Activated T-helper 1 cell treated with anti-CD3 and anti-CD28 coated beads, Interleukin-12 subunit alpha, Interleukin-12 subunit beta, Interleukin-2, Interleukin-4 antibody, amounts not matched to agents 30 ng/mL and 10 ng/mL and 1 ng/mL, durations not matched to agents 14 hours and 24 hours and 36 hours (primary cell): ENCODE measurements at regions not wholly inside any gene's neighbourhood (a gene's known extent, or its start where the extent isn't known, plus 50 kb on each side); places are given as distances from the start of the nearest gene placed in this dataset.
A peak's percentile ranks its signal among the peaks of the same experiment; 100 is the strongest.

Source experiments
- DNase-seq: peaks from one replicate; pipeline ENCODE4 v3.0.0; 2021; ENCODE audit warnings: low spot score
- H3K27ac Mint-ChIP-seq: one replicate; pipeline ENCODE4 v1.8.0; 2021; ENCODE audit warnings: mild to moderate bottlenecking, mixed read lengths
- H3K27me3 Mint-ChIP-seq: one replicate; pipeline ENCODE4 v1.8.0; 2022; ENCODE audit warnings: mild to moderate bottlenecking, moderate library complexity, mixed read lengths; ENCODE audit not compliant: insufficient read depth
- H3K36me3 Mint-ChIP-seq: one replicate; pipeline ENCODE4 v1.8.0; 2021; ENCODE audit warnings: low read depth, mixed read lengths
- H3K4me1 Mint-ChIP-seq: one replicate; pipeline ENCODE4 v1.8.0; 2021; ENCODE audit warnings: low read depth, mixed read lengths
- H3K4me3 Mint-ChIP-seq: one replicate; pipeline ENCODE4 v1.8.0; 2021; ENCODE audit warnings: mild to moderate bottlenecking, moderate library complexity, mixed read lengths
- H3K9me3 Mint-ChIP-seq: one replicate; pipeline ENCODE4 v1.8.0; 2021; ENCODE audit warnings: mixed read lengths
- intact Hi-C: fragments of 100-400 bp; cut with micrococcal nuclease; formaldehyde crosslinking; loops from one replicate; pipeline ENCODE4 v1.15.1; 2024

DNA sequence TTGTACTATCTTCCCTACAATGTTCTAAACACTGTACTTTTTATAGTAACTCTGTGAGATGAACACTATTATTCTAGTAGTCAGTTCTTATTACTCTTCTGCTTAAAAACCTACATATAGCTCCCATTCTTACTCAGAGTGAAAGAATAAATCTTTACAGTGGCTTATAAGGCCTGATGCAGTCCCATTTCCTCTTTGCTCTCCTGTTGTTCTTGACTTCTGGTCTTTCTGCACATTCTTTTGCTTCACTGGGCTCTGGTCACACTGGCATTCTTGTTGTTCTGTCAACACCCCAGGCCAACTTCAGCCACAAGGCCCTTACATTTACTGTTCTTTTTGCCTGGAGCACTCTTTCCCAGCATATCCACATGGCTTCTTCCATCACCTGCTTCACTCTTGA, 58.2 kb upstream of the TP63 start:
- Mint-ChIP-seq H3K27me3 (peaks cover 2% of the 10 kb centered on the region), H3K4me1 (peaks cover 47% of the 10 kb centered on the region), H3K36me3 (peaks cover 3% of the 10 kb centered on the region), H3K9me3 (peaks cover 10% of the 10 kb centered on the region), H3K27ac (peak overlapping the region; percentile 10), H3K4me3 (no peak overlapping the region)
- no peak for DNase-seq
- intact Hi-C loops, result no loop called here

DNA sequence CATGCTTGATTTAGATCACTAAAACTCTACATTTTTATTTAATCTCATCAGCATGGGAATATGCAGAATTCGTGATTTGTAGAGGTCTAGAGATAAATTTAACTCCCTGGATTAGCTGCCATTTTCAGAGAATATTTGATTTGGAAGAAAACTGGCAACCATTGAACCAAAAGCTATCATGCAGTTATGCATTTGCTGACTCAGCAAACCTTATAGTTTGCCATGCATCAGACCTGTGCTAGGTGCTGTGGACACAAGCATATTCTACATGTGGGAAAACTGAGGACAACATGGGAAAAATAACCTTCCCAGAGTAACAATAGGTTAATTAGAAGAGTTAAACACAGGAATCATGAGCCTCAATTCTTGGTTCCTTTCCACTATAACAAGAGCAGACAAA, 54.7 kb upstream of the TP63 start:
- Mint-ChIP-seq H3K27me3 (no peaks in the 10 kb centered on the region), H3K4me3 (no peak overlapping the region), H3K4me1 (peaks cover 20% of the 10 kb centered on the region), H3K36me3 (peaks cover 3% of the 10 kb centered on the region), H3K27ac (no peak overlapping the region), H3K9me3 (peaks cover 12% of the 10 kb centered on the region)
- intact Hi-C loops, result no loop called here
- DNase-seq, result no peak

DNA sequence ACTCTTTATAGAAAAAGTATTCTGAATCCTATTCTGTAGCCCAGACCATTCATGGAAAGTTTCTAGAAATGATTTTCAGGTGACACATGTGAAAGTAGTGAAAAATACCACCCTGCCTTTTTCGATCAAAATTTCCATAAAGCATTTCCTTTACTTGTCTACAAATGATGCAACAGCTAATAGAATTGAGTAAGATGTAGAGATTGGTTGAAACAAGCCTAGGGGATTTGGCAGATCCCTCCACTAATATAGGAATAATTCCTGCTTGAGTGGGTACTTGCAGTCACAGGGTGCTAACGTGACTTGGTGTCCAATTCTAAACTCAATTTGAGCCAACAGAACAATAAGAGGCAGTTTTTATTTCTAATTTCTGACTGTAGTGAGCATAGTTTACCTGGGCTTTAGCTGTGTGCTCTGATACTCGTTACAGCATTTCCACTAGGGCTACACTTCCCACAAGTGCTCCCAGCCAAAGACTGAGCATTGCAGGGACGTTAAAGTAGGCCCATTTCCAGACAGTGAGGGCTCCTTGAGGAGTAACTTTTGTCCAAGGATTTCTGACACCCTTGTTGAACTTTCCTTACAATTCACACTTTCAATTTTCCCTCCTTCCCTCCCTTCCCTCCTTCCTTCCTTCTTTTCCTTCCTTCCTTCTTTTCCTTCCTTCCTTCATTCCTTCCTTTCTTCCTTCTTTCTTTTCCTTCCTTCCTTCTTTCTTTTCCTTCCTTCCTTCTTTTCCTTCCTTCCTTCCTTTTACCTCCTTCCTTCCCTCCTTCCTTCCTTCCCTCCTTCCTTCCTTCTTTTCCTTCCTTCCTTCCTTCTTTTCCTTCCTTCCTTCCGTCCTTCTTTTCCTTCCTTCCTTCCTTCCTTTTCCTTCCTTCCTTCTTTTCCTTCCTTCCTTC, 53.9 kb upstream of the TP63 start:
- H3K4me3 Mint-ChIP-seq, result no peak overlapping the region
- peaks cover 3% of the 10 kb centered on the region for H3K36me3 Mint-ChIP-seq
- intact Hi-C loops, result no loop called here
- peaks cover 12% of the 10 kb centered on the region for H3K9me3 Mint-ChIP-seq
- no peak overlapping the region for H3K27ac Mint-ChIP-seq
- no peak for DNase-seq
- no peaks in the 10 kb centered on the region for H3K27me3 Mint-ChIP-seq
- H3K4me1 Mint-ChIP-seq, result peaks cover 16% of the 10 kb centered on the region

DNA sequence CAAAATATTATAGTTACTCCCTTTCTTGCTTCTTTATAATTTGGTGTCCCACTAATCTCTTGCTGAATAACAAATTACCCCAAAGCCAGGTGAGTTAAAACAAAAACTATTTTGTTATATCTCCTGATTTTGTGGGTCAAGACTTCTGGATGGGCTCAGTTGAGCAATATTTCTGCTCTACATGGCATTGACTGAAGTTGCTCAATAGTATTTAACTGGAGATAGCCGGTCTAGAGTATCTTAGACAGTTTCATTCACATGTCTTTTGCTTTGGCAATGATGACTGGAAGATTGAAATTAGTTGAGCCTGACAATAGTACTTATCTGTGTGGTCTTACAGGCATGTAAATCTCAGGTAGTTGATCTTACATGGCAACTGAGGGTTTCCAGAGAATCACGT, 51.0 kb upstream of the TP63 start:
- H3K9me3 Mint-ChIP-seq, result peaks cover 12% of the 10 kb centered on the region
- H3K36me3 Mint-ChIP-seq, result peaks cover 3% of the 10 kb centered on the region
- peaks cover 7% of the 10 kb centered on the region for H3K4me1 Mint-ChIP-seq
- H3K27me3 Mint-ChIP-seq, result peaks cover 3% of the 10 kb centered on the region
- no peak overlapping the region for H3K4me3 Mint-ChIP-seq
- H3K27ac Mint-ChIP-seq, result no peak overlapping the region
- DNase-seq, result no peak
- intact Hi-C loops, result no loop called here
